Astrocyte (in vitro differentiated cells and primary cell): ENCODE measurements at regions not wholly inside any gene's neighbourhood (a gene's known extent, or its start where the extent isn't known, plus 50 kb on each side); places are given as distances from the start of the nearest gene placed in this dataset.

ENCODE experiments used
- DNase-seq: peaks from one replicate; pipeline ENCODE4 v3.0.0-alpha.2; 2010; ENCODE audit warnings: low read depth
- FAIRE-seq: peaks from 2 replicates; lab custom pipeline; 2011; peaks lifted over from hg19 to GRCh38; lab: Jason Lieb, UNC
- H2AFZ ChIP-seq: 2 replicates; pipeline ENCODE4 v1.6.0; 2012; ENCODE audit warnings: low read depth, low read length, inconsistent platforms
- H3K27ac ChIP-seq: 2 replicates; pipeline ENCODE4 v1.5.1; 2011; ENCODE audit warnings: low read depth, low read length, inconsistent platforms
- H3K27me3 ChIP-seq: 2 replicates; pipeline ENCODE4 v1.6.0; 2011; ENCODE audit warnings: low read length, inconsistent platforms; ENCODE audit not compliant: insufficient read depth
- H3K36me3 ChIP-seq: 2 replicates; pipeline ENCODE4 v1.5.1; 2011; ENCODE audit warnings: low read length, inconsistent platforms; ENCODE audit not compliant: insufficient read depth
- H3K4me1 ChIP-seq: 2 replicates; pipeline ENCODE4 v1.5.1; 2011; ENCODE audit warnings: low read length, inconsistent platforms; ENCODE audit not compliant: insufficient read depth
- H3K4me2 ChIP-seq: 2 replicates; pipeline ENCODE4 v1.6.0; 2012; ENCODE audit warnings: low read length, inconsistent platforms
- H3K4me3 ChIP-seq: 2 replicates; pipeline ENCODE4 v1.5.1; 2011; ENCODE audit warnings: low read depth, mild to moderate bottlenecking, low read length, inconsistent platforms; ENCODE audit not compliant: insufficient read depth
- H3K79me2 ChIP-seq: 2 replicates; pipeline ENCODE4 v1.6.0; 2012; ENCODE audit warnings: mild to moderate bottlenecking, low read length, inconsistent platforms; ENCODE audit not compliant: insufficient read depth
- H3K9ac ChIP-seq: 2 replicates; pipeline ENCODE4 v1.6.0; 2012; ENCODE audit warnings: mild to moderate bottlenecking, low read length, inconsistent platforms
- H3K9me3 ChIP-seq: 2 replicates; pipeline ENCODE4 v1.5.1; 2012; ENCODE audit warnings: low read depth, mild to moderate bottlenecking, low read length, inconsistent platforms; ENCODE audit not compliant: insufficient read depth
- H4K20me1 ChIP-seq: 2 replicates; pipeline ENCODE4 v1.6.0; 2012; ENCODE audit warnings: low read length, inconsistent platforms; ENCODE audit not compliant: insufficient read depth
- H3K27ac Mint-ChIP-seq: one replicate; pipeline ENCODE4 v1.8.0; 2021; ENCODE audit warnings: mild to moderate bottlenecking, mixed read lengths; ENCODE audit not compliant: unreplicated experiment
- H3K27me3 Mint-ChIP-seq: one replicate; pipeline ENCODE4 v1.8.0; 2021; ENCODE audit warnings: low read depth, mixed read lengths; ENCODE audit not compliant: unreplicated experiment
- H3K36me3 Mint-ChIP-seq: one replicate; pipeline ENCODE4 v1.8.0; 2021; ENCODE audit warnings: low read depth, mixed read lengths; ENCODE audit not compliant: unreplicated experiment
- H3K4me1 Mint-ChIP-seq: one replicate; pipeline ENCODE4 v1.8.0; 2021; ENCODE audit warnings: low read depth, mixed read lengths; ENCODE audit not compliant: unreplicated experiment
- H3K4me3 Mint-ChIP-seq: one replicate; pipeline ENCODE4 v1.8.0; 2021; ENCODE audit warnings: mild to moderate bottlenecking, moderate library complexity, mixed read lengths; ENCODE audit not compliant: unreplicated experiment
- H3K9me3 Mint-ChIP-seq: one replicate; pipeline ENCODE4 v1.8.0; 2021; ENCODE audit warnings: mild to moderate bottlenecking, mixed read lengths; ENCODE audit not compliant: unreplicated experiment
- CTCF ChIP-seq: IDR thresholded peaks from 2 replicates; pipeline ENCODE4 v1.5.1; 2011; ENCODE audit warnings: low read depth, mild to moderate bottlenecking, inconsistent platforms, low read length, moderate library complexity; ENCODE audit not compliant: insufficient read depth
- EZH2 ChIP-seq: IDR thresholded peaks from 2 replicates; pipeline ENCODE4 v1.6.1; 2012; ENCODE audit warnings: mild to moderate bottlenecking, low read length, inconsistent platforms; ENCODE audit not compliant: insufficient read depth

- no peak for FAIRE-seq
- Histone ChIP-seq H3K9ac (no peak overlapping the region), H3K79me2 (no peaks in the 10 kb centered on the region), H3K36me3 (no peaks in the 10 kb centered on the region), H3K27ac (no peak overlapping the region), H3K4me2 (no peak overlapping the region), H2AFZ (no peak overlapping the region), H3K4me1 (peaks cover 16% of the 10 kb centered on the region), H3K27me3 (no peaks in the 10 kb centered on the region), H3K4me3 (no peak overlapping the region), H3K9me3 (no peaks in the 10 kb centered on the region), H4K20me1 (no peaks in the 10 kb centered on the region)
- peaks cover 30% of the 10 kb centered on the region for H3K4me1 Mint-ChIP-seq
- H3K27ac Mint-ChIP-seq, result peak overlapping the region; percentile 60
- H3K9me3 Mint-ChIP-seq, result no peaks in the 10 kb centered on the region
- TF ChIP-seq EZH2 (no peak), CTCF (no peak)
- H3K36me3 Mint-ChIP-seq, result no peaks in the 10 kb centered on the region
- H3K4me3 Mint-ChIP-seq, result no peak overlapping the region
- peak; percentile 22 for DNase-seq
- peaks cover 3% of the 10 kb centered on the region for H3K27me3 Mint-ChIP-seq
Measured at GRCh38 chr3:139121513-139122220, 77.0 kb upstream of the PRR23C start.

GRCh38 chr3:139122221-139122581, 77.5 kb upstream of the PRR23C start:
- Histone ChIP-seq H4K20me1 (no peaks in the 10 kb centered on the region), H3K79me2 (no peaks in the 10 kb centered on the region), H3K27me3 (no peaks in the 10 kb centered on the region), H3K4me2 (no peak overlapping the region), H3K36me3 (no peaks in the 10 kb centered on the region), H3K9me3 (no peaks in the 10 kb centered on the region), H3K9ac (no peak overlapping the region), H2AFZ (peak overlapping the region; percentile 31), H3K27ac (no peak overlapping the region), H3K4me3 (no peak overlapping the region), H3K4me1 (peaks cover 14% of the 10 kb centered on the region)
- DNase-seq (peak; percentile 33), FAIRE-seq (no peak)
- H3K27ac Mint-ChIP-seq, result no peak overlapping the region
- H3K4me1 Mint-ChIP-seq, result peaks cover 30% of the 10 kb centered on the region
- TF ChIP-seq CTCF (no peak), EZH2 (no peak)
- no peak overlapping the region for H3K4me3 Mint-ChIP-seq
- no peaks in the 10 kb centered on the region for H3K36me3 Mint-ChIP-seq
- peaks cover 3% of the 10 kb centered on the region for H3K27me3 Mint-ChIP-seq
- H3K9me3 Mint-ChIP-seq, result no peaks in the 10 kb centered on the region

GRCh38 chr3:139122612-139123011, 77.9 kb upstream of the PRR23C start:
- Histone ChIP-seq H3K9me3 (no peaks in the 10 kb centered on the region), H3K4me1 (peaks cover 11% of the 10 kb centered on the region), H3K79me2 (no peaks in the 10 kb centered on the region), H2AFZ (peak overlapping the region; percentile 31), H4K20me1 (no peaks in the 10 kb centered on the region), H3K4me3 (no peak overlapping the region), H3K36me3 (no peaks in the 10 kb centered on the region), H3K27ac (no peak overlapping the region), H3K27me3 (no peaks in the 10 kb centered on the region), H3K9ac (no peak overlapping the region), H3K4me2 (no peak overlapping the region)
- Mint-ChIP-seq H3K27ac (no peak overlapping the region), H3K9me3 (no peaks in the 10 kb centered on the region), H3K36me3 (no peaks in the 10 kb centered on the region), H3K4me1 (peaks cover 28% of the 10 kb centered on the region), H3K27me3 (peaks cover 3% of the 10 kb centered on the region), H3K4me3 (no peak overlapping the region)
- no peak for FAIRE-seq
- TF ChIP-seq CTCF, result no peak
- no peak for TF ChIP-seq EZH2
- DNase-seq, result no peak
